Endothelial cell of umbilical vein (primary cell): ENCODE measurements at regions not wholly inside any gene's neighbourhood (a gene's known extent, or its start where the extent isn't known, plus 50 kb on each side); places are given as distances from the start of the nearest gene placed in this dataset.

Experiments
- BruUV-seq: library from RNA; stranded (reverse); fragments of 400-500 nt; replicated peaks from 2 replicates; lab custom pipeline; 2021; lab: Mats Ljungman, UMichigan
- CTCF ChIA-PET: fragments of 300-600, 350-600 bp; sonication (Branson Sonifier 250); formaldehyde crosslinking; loops from one replicate; lab custom pipeline; 2021; ENCODE audit warnings: antibody characterized with exemption, inconsistent platforms; lab: Charles Lee
- POLR2A ChIA-PET: fragments of 300-600, 350-600 bp; sonication (Branson Sonifier 250); formaldehyde crosslinking; loops from one replicate; lab custom pipeline; 2021; ENCODE audit warnings: antibody characterized with exemption, inconsistent platforms; lab: Charles Lee
- DNase-seq: peaks from one replicate; pipeline ENCODE4 v3.0.0-alpha.2; 2011; ENCODE audit warnings: low read depth, low spot score
- FAIRE-seq: peaks from 2 replicates; lab custom pipeline; 2011; peaks lifted over from hg19 to GRCh38; lab: Jason Lieb, UNC
- H2AFZ ChIP-seq: 2 replicates; pipeline ENCODE4 v1.6.0; 2012; ENCODE audit warnings: low read depth, low read length, control low read depth, inconsistent platforms
- H3K27ac ChIP-seq: 2 replicates; pipeline ENCODE4 v1.5.1; 2011; ENCODE audit warnings: low read depth, mild to moderate bottlenecking, control low read depth, low read length, moderate library complexity; ENCODE audit not compliant: insufficient read depth
- H3K27me3 ChIP-seq, 2 experiments: 2 replicates each; pipeline versions ENCODE4 v1.6.0 to v1.6.1; 2011; ENCODE audit warnings: low read length in 2 of 2, mixed read lengths in 1 of 2; ENCODE audit not compliant: control insufficient read depth in 2 of 2, insufficient read depth in 2 of 2
- H3K36me3 ChIP-seq, 2 experiments: 2 replicates in 1 of 2; 3 replicates in 1 of 2; pipeline ENCODE4 v1.5.1; 2011; ENCODE audit warnings: low read length in 2 of 2, mild to moderate bottlenecking in 1 of 2, moderate library complexity in 1 of 2; ENCODE audit not compliant: control insufficient read depth in 2 of 2, insufficient read depth in 2 of 2; ENCODE audit errors: extremely low read depth in 1 of 2
- H3K4me1 ChIP-seq: 3 replicates; pipeline ENCODE4 v1.5.1; 2011; ENCODE audit warnings: mild to moderate bottlenecking, low read length; ENCODE audit not compliant: control insufficient read depth, insufficient read depth; ENCODE audit errors: extremely low read depth
- H3K4me2 ChIP-seq: 2 replicates; pipeline ENCODE4 v1.6.1; 2011; ENCODE audit warnings: low read length, control low read depth, mixed read lengths; ENCODE audit not compliant: insufficient read depth
- H3K4me3 ChIP-seq, 3 experiments: fragments of 200-600 bp in 1 of 3; sonication (generic), shearing (Covaris generic) in 1 of 3; replicated peaks in 1 of 3; 2 replicates each; pipeline ENCODE4 v1.5.1; 2011 to 2016; ENCODE audit warnings: control low read depth in 3 of 3, low read length in 3 of 3, mild to moderate bottlenecking in 2 of 3, inconsistent platforms in 1 of 3, low read depth in 1 of 3, moderate library complexity in 1 of 3; ENCODE audit not compliant: insufficient read depth in 1 of 3
- H3K79me2 ChIP-seq: 2 replicates; pipeline ENCODE4 v1.6.0; 2012; ENCODE audit warnings: low read length, inconsistent platforms; ENCODE audit not compliant: control insufficient read depth, insufficient read depth
- H3K9ac ChIP-seq: replicated peaks from 2 replicates; pipeline ENCODE3; 2011; ENCODE audit warnings: low read length, control low read depth; ENCODE audit not compliant: insufficient read depth; ENCODE audit errors: extremely low read depth
- H3K9me1 ChIP-seq: replicated peaks from 3 replicates; pipeline ENCODE4 v1.6.0; 2011; ENCODE audit warnings: mild to moderate bottlenecking, low read length; ENCODE audit not compliant: control insufficient read depth, insufficient read depth; ENCODE audit errors: extremely low read depth
- H3K9me3 ChIP-seq: replicated peaks from 2 replicates; pipeline ENCODE4 v1.5.1; 2012; ENCODE audit warnings: low read length, inconsistent platforms; ENCODE audit not compliant: control insufficient read depth, insufficient read depth
- H4K20me1 ChIP-seq: replicated peaks from 2 replicates; pipeline ENCODE3; 2011; ENCODE audit warnings: mild to moderate bottlenecking, low read length; ENCODE audit not compliant: control insufficient read depth, insufficient read depth; ENCODE audit errors: extremely low read depth
- EZH2 ChIP-seq: IDR thresholded peaks from 2 replicates; pipeline ENCODE4 v1.6.1; 2012; ENCODE audit warnings: borderline replicate concordance, low read depth, mild to moderate bottlenecking, moderate library complexity, low read length, inconsistent platforms; ENCODE audit not compliant: severe bottlenecking
- JUN ChIP-seq: IDR thresholded peaks from 2 replicates; pipeline ENCODE4 v1.6.1; 2011; ENCODE audit warnings: borderline replicate concordance, low read depth; ENCODE audit not compliant: insufficient read length, insufficient read depth
- MYC ChIP-seq: IDR thresholded peaks from one replicate; pipeline ENCODE4 v1.6.1; 2011; ENCODE audit warnings: mild to moderate bottlenecking, low read depth, low read length
- dilution Hi-C: fragments of 300-500 bp; cut with MboI; formaldehyde crosslinking; loops from one replicate; pipeline ENCODE4 v1.15.0; 2019; ENCODE audit warnings: low sequenced_read_pairs; ENCODE audit not compliant: extremely low pct_ligation_motif_present
- intact Hi-C: fragments of 100-400 bp; cut with micrococcal nuclease; formaldehyde crosslinking; loops from one replicate; pipeline ENCODE4 v1.10.0; 2022

- FAIRE-seq (no peak), DNase-seq (no peak)
- no peaks in the 10 kb centered on the region for H3K36me3 ChIP-seq
- H3K9ac ChIP-seq = no peak overlapping the region
- ChIA-PET CTCF (no interaction called here), POLR2A (no interaction called here)
- no TSS peak for BruUV-seq
- H3K4me2 ChIP-seq = no peak overlapping the region
- H3K27ac ChIP-seq = no peak overlapping the region
- intact Hi-C loops = no loop called here
- dilution Hi-C loops = no loop called here
- TF ChIP-seq MYC = no peak
- H3K4me3 ChIP-seq = no peak overlapping the region
- H2AFZ ChIP-seq = no peak overlapping the region
- no peaks in the 10 kb centered on the region for H3K4me1 ChIP-seq
- H4K20me1 ChIP-seq = no peaks in the 10 kb centered on the region
- no peaks in the 10 kb centered on the region for H3K27me3 ChIP-seq
- H3K9me3 ChIP-seq = peaks cover 3% of the 10 kb centered on the region
- no peaks in the 10 kb centered on the region for H3K79me2 ChIP-seq
- H3K9me1 ChIP-seq = no peaks in the 10 kb centered on the region
Measured at GRCh38 chr3:713006-713621, 379.7 kb upstream of the CNTN6 start.

GRCh38 chr3:713947-714620 is 378.7 kb upstream of the CNTN6 start:
- TF ChIP-seq EZH2 = no peak
- no peak for TF ChIP-seq JUN
- no peak overlapping the region for H3K9ac ChIP-seq
- POLR2A ChIA-PET = no interaction called here
- H3K4me2 ChIP-seq = no peak overlapping the region
- DNase-seq = no peak
- no peaks in the 10 kb centered on the region for H4K20me1 ChIP-seq
- H3K4me3 ChIP-seq = no peak overlapping the region
- H3K9me3 ChIP-seq = peaks cover 3% of the 10 kb centered on the region
- intact Hi-C loops (no loop called here), dilution Hi-C loops (no loop called here)
- H3K9me1 ChIP-seq = no peaks in the 10 kb centered on the region
- no peak overlapping the region for H2AFZ ChIP-seq
- no TSS peak for BruUV-seq
- H3K79me2 ChIP-seq = no peaks in the 10 kb centered on the region
- CTCF ChIA-PET = no interaction called here
- H3K4me1 ChIP-seq = no peaks in the 10 kb centered on the region
- no peaks in the 10 kb centered on the region for H3K36me3 ChIP-seq
- no peaks in the 10 kb centered on the region for H3K27me3 ChIP-seq
- no peak for FAIRE-seq
- no peak overlapping the region for H3K27ac ChIP-seq
